BJ (cell line): ENCODE measurements at regions not wholly inside any gene's neighbourhood (a gene's known extent, or its start where the extent isn't known, plus 50 kb on each side); places are given as distances from the start of the nearest gene placed in this dataset.

Experiments
- CTCF ChIA-PET: fragments of 350-600 bp; formaldehyde crosslinking; extraction: SDS; loops from one replicate; lab custom pipeline; 2021; ENCODE audit warnings: antibody characterized with exemption, inconsistent platforms; lab: Yijun Ruan, JAX
- POLR2A ChIA-PET: fragments of 300-600 bp; sonication (Branson Sonifier 250); formaldehyde crosslinking; extraction: SDS; loops from one replicate; lab custom pipeline; 2021; ENCODE audit warnings: antibody characterized with exemption; lab: Charles Lee
- DNase-seq: peaks from one replicate; pipeline ENCODE4 v3.0.0-alpha.2; 2011; ENCODE audit warnings: low read depth
- H3K27me3 ChIP-seq: 2 replicates; pipeline ENCODE4 v1.6.0; 2011; ENCODE audit warnings: low read length; ENCODE audit not compliant: control insufficient read depth, insufficient read depth
- H3K36me3 ChIP-seq: 2 replicates; pipeline ENCODE4 v1.5.1; 2011; ENCODE audit warnings: low read length; ENCODE audit not compliant: control insufficient read depth, insufficient read depth
- H3K4me3 ChIP-seq: 2 replicates; pipeline ENCODE4 v1.5.1; 2011; ENCODE audit warnings: low read depth, mild to moderate bottlenecking, control low read depth, low read length
- TF ChIP-seq, protein P1 (sequence below): IDR thresholded peaks from 2 replicates; pipeline ENCODE4 v1.5.1; 2011; ENCODE audit warnings: low read depth, mild to moderate bottlenecking, control low read depth, inconsistent platforms, low read length, moderate library complexity; ENCODE audit not compliant: insufficient read depth

DNA sequence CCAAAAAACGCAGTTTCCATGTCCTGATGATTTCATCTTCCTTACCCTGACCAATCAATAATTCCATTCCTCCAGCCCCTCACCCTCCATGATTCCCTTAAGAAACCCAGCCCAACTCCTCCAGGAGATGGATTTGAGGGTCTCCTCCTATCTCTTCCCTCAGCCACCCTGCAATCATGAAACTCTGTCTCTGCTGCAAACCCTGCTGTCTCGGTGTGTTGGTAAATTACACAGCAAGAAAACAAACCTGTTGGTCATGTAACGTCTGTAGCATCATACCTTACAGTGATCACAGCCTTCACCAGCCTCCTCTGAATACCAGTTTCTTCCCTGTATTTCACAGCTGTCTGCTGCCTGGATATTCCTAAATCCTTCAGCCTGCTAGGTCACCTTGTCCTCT, 300.7 kb upstream of the NEBL start:
- ChIA-PET CTCF (no interaction called here), POLR2A (no interaction called here)
- H3K4me3 ChIP-seq: no peak overlapping the region
- DNase-seq: no peak
- TF ChIP-seq, protein P1, sequence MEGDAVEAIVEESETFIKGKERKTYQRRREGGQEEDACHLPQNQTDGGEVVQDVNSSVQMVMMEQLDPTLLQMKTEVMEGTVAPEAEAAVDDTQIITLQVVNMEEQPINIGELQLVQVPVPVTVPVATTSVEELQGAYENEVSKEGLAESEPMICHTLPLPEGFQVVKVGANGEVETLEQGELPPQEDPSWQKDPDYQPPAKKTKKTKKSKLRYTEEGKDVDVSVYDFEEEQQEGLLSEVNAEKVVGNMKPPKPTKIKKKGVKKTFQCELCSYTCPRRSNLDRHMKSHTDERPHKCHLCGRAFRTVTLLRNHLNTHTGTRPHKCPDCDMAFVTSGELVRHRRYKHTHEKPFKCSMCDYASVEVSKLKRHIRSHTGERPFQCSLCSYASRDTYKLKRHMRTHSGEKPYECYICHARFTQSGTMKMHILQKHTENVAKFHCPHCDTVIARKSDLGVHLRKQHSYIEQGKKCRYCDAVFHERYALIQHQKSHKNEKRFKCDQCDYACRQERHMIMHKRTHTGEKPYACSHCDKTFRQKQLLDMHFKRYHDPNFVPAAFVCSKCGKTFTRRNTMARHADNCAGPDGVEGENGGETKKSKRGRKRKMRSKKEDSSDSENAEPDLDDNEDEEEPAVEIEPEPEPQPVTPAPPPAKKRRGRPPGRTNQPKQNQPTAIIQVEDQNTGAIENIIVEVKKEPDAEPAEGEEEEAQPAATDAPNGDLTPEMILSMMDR: no peak
- H3K36me3 ChIP-seq: no peaks in the 10 kb centered on the region
- H3K27me3 ChIP-seq: no peaks in the 10 kb centered on the region

GRCh38 chr10:21196822-21197395, 299.8 kb upstream of the NEBL start:
- POLR2A ChIA-PET: no interaction called here
- no peak for DNase-seq
- CTCF ChIA-PET: interaction anchor here (1.2 to 1.4 kb wide), 2 partner anchors 8 to 14 kb away, joined by 3 to 4 read pairs; no protein-coding TSS in a partner anchor
- no peaks in the 10 kb centered on the region for H3K27me3 ChIP-seq
- no peak overlapping the region for H3K4me3 ChIP-seq
- no peaks in the 10 kb centered on the region for H3K36me3 ChIP-seq
- TF ChIP-seq, protein P1: no peak

DNA sequence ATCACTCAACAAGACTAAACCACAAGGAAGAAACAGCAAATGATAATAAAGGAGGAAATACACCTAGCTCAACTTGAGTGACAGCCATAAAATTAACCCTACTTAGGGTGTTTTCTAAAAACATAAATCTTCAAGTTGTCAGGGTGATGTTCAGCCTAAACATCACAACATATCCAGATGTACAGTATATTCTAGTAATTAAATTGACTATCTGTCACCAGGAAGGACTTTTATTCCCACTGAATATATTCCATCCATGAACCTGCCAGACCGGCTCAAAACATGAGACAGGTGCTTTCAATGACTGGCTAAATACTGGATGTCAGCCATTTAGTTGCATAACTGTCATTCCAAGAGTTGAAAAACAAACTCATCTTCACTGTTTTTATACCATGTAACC, 298.1 kb upstream of the NEBL start:
- Histone ChIP-seq H3K4me3 (no peak overlapping the region), H3K27me3 (no peaks in the 10 kb centered on the region), H3K36me3 (no peaks in the 10 kb centered on the region)
- TF ChIP-seq, protein P1: no peak
- DNase-seq: no peak
- ChIA-PET CTCF (no interaction called here), POLR2A (no interaction called here)

GRCh38 chr10:21194510-21194993, 297.4 kb upstream of the NEBL start:
- no peaks in the 10 kb centered on the region for H3K27me3 ChIP-seq
- DNase-seq: no peak
- POLR2A ChIA-PET: no interaction called here
- no peak overlapping the region for H3K4me3 ChIP-seq
- CTCF ChIA-PET: interaction anchor here (0.6 kb wide), 1 partner anchor 46 kb away, joined by 3 read pairs; no protein-coding TSS in a partner anchor
- TF ChIP-seq, protein P1: no peak
- no peaks in the 10 kb centered on the region for H3K36me3 ChIP-seq

GRCh38 chr10:21193196-21193595, 296.1 kb upstream of the NEBL start:
- no peak overlapping the region for H3K4me3 ChIP-seq
- CTCF ChIA-PET: no interaction called here
- POLR2A ChIA-PET: no interaction called here
- H3K36me3 ChIP-seq: no peaks in the 10 kb centered on the region
- no peak for DNase-seq
- H3K27me3 ChIP-seq: no peaks in the 10 kb centered on the region
- TF ChIP-seq, protein P1: no peak
